ENCODE measurements at regions not wholly inside any gene's neighbourhood (a gene's known extent, or its start where the extent isn't known, plus 50 kb on each side); places are given as distances from the start of the nearest gene placed in this dataset.

GRCh38 chr3:168828943-168829342, 733.2 kb upstream of the GOLIM4 start:
- H2AFZ ChIP-seq (replicated peaks; ENCODE audit: low read length, poor library complexity) = no peak overlapping the region
- H3K4ac ChIP-seq (ENCODE audit: low read depth, low read length) = no peak overlapping the region
- H2AK5ac ChIP-seq (ENCODE audit: low read depth, low read length) = no peak overlapping the region
- no peak for TF ChIP-seq RFX5 (IDR thresholded peaks at IDR 0.05; ENCODE audit: low read depth, low read length)
- TF ChIP-seq ELK1 (IDR thresholded peaks at IDR 0.05; ENCODE audit: borderline replicate concordance, low read depth, low read length) = no peak
- TF ChIP-seq MAZ (IDR thresholded peaks at IDR 0.05; ENCODE audit: borderline replicate concordance, low read depth, low read length) = no peak
- TF ChIP-seq FOS (IDR thresholded peaks at IDR 0.05; ENCODE audit: low read depth, low read length) = no peak
- TF ChIP-seq MXI1 (IDR thresholded peaks at IDR 0.05; ENCODE audit: borderline replicate concordance, low read depth, low read length) = no peak
- TF ChIP-seq NFE2L2 (IDR thresholded peaks at IDR 0.05; ENCODE audit: low read depth, low read length) = no peak
- TF ChIP-seq RAD21 (IDR thresholded peaks at IDR 0.05; ENCODE audit: low read length) = no peak
- TF ChIP-seq BHLHE40 (IDR thresholded peaks at IDR 0.05; ENCODE audit: low read depth, low read length) = no peak
- TF ChIP-seq SMC3 (IDR thresholded peaks at IDR 0.05; ENCODE audit: low read depth, low read length) = no peak
- TF ChIP-seq POLR2A (IDR thresholded peaks at IDR 0.05; ENCODE audit: low read depth, low read length) = no peak
- no peak for TF ChIP-seq MAFK (IDR thresholded peaks at IDR 0.05; ENCODE audit: low read depth, low read length)
- no peak for TF ChIP-seq USF2 (IDR thresholded peaks at IDR 0.05; ENCODE audit: low read depth, low read length)
- no peak for TF ChIP-seq CEBPB (IDR thresholded peaks at IDR 0.05; ENCODE audit: low read depth, low read length)
- TF ChIP-seq CTCF (conservative IDR thresholded peaks at IDR 0.05; ENCODE audit: low read depth, low read length) = no peak
- no peak for TF ChIP-seq CHD1 (IDR thresholded peaks at IDR 0.05; ENCODE audit: low read depth, low read length)
- TF ChIP-seq RCOR1 (IDR thresholded peaks at IDR 0.05; ENCODE audit: insufficient replicate concordance, low read length) = no peak
- H2AK9ac ChIP-seq (replicated peaks; ENCODE audit: low read depth, low read length, poor library complexity) = no peak overlapping the region
- BruUV-seq (replicated peaks) = no TSS peak
- ChIA-PET POLR2A (ENCODE audit: unreplicated experiment) (no interaction called here), CTCF (interaction anchor here (0.8 kb wide), 1 partner anchor 36 kb away, joined by 3 read pairs; no protein-coding TSS in a partner anchor)
- ATAC-seq (ENCODE audit: low read depth) = no peak
- H3K27me3 ChIP-seq (ENCODE audit: control insufficient read depth, insufficient read depth, low read length) = no peaks in the 10 kb centered on the region
- in situ Hi-C loops (cut with MboI; ENCODE audit: low sequenced_read_pairs) = no loop called here
- intact Hi-C loops (cut with micrococcal nuclease) = loop anchor here (5.0 kb wide), 1 partner anchor 177 kb away; no protein-coding TSS in a partner anchor
- H3K36me3 ChIP-seq (ENCODE audit: control insufficient read depth, insufficient read depth, low read length) = no peaks in the 10 kb centered on the region
- no peak overlapping the region for H3K27ac ChIP-seq (ENCODE audit: insufficient read depth, low read length)
- no peaks in the 10 kb centered on the region for H3K9me1 ChIP-seq (ENCODE audit: insufficient read depth, low read length)
- H3K14ac ChIP-seq (replicated peaks; ENCODE audit: low read depth, low read length) = no peak overlapping the region
- no CpG with 5 or more reads among the region's 5 CpGs for WGBS, 2 experiments (ENCODE audit: extremely low coverage in 2 of 2, insufficient read length in 1 of 2)
- H4K5ac ChIP-seq (ENCODE audit: low read depth, low read length) = no peak overlapping the region
- no peak overlapping the region for H2BK15ac ChIP-seq (ENCODE audit: low read depth, low read length)
- no peak overlapping the region for H2BK120ac ChIP-seq (ENCODE audit: low read depth, low read length)
- H3K23ac ChIP-seq (ENCODE audit: low read depth, low read length) = no peak overlapping the region
- no peaks in the 10 kb centered on the region for H3K79me1 ChIP-seq (ENCODE audit: low read depth in 1 of 2, low read length in 2 of 2)
- dilution Hi-C loops (cut with HindIII; ENCODE audit: low sequenced_read_pairs, unreplicated experiment) = no loop called here
- H4K20me1 ChIP-seq (ENCODE audit: insufficient read depth, low read length) = no peaks in the 10 kb centered on the region
- H4K91ac ChIP-seq (ENCODE audit: insufficient read depth, low read depth, low read length) = no peak overlapping the region
- H3K56ac ChIP-seq (ENCODE audit: extremely low read depth, insufficient read depth, low read length) = no peak overlapping the region
- DNase-seq = no peak
- no peak overlapping the region for H3K9ac ChIP-seq (ENCODE audit: low read depth, low read length)
- H2BK5ac ChIP-seq (ENCODE audit: low read depth, low read length, poor library complexity, severe bottlenecking) = no peak overlapping the region
- no peak overlapping the region for H4K8ac ChIP-seq (ENCODE audit: low read depth in 2 of 2, low read length in 2 of 2)
- no peak overlapping the region for H3K4me2 ChIP-seq (ENCODE audit: low read depth, low read length)
- H3K18ac ChIP-seq (ENCODE audit: low read depth, low read length) = no peak overlapping the region
- no peaks in the 10 kb centered on the region for H3K4me1 ChIP-seq (ENCODE audit: control insufficient read depth, insufficient read depth, low read length)
- H3K9me3 ChIP-seq (ENCODE audit: control insufficient read depth, insufficient read depth, low read length) = no peaks in the 10 kb centered on the region
- H2BK20ac ChIP-seq (ENCODE audit: low read depth, low read length) = no peak overlapping the region
- no peak overlapping the region for H3K4me3 ChIP-seq (ENCODE audit: insufficient read depth, low read depth, low read length)
